ENCODE measurements at regions not wholly inside any gene's neighbourhood (a gene's known extent, or its start where the extent isn't known, plus 50 kb on each side); places are given as distances from the start of the nearest gene placed in this dataset.

GRCh38 chr15:70530906-70531305 lies 232.5 kb downstream of the UACA start:
- Histone ChIP-seq H3K36me3 (no peaks in the 10 kb centered on the region), H3K27me3 (replicated peaks; ENCODE audit: insufficient read depth) (no peaks in the 10 kb centered on the region), H3K4me1 (replicated peaks) (no peaks in the 10 kb centered on the region), H3K27ac (no peak overlapping the region), H3K4me3 (no peak overlapping the region), H3K9me3 (no peaks in the 10 kb centered on the region)
- DNase-seq (ENCODE audit: low spot score): no peak
- WGBS: 92% methylated on average over 8 of the region's 8 CpGs
- intact Hi-C loops (cut with DNase I): no loop called here
- TF ChIP-seq POLR2AphosphoS5 (IDR thresholded peaks at IDR 0.05) (no peak), CTCF (IDR thresholded peaks at IDR 0.05) (no peak), POLR2A (IDR thresholded peaks at IDR 0.05) (no peak)

GRCh38 chr15:70530503-70530902 lies 232.9 kb downstream of the UACA start:
- H3K27me3 ChIP-seq (replicated peaks; ENCODE audit: insufficient read depth): no peaks in the 10 kb centered on the region
- no peaks in the 10 kb centered on the region for H3K4me1 ChIP-seq (replicated peaks)
- H3K27ac ChIP-seq: no peak overlapping the region
- H3K9me3 ChIP-seq: no peaks in the 10 kb centered on the region
- 90% methylated on average over 4 of the region's 4 CpGs for WGBS
- DNase-seq (ENCODE audit: low spot score): no peak
- no peak overlapping the region for H3K4me3 ChIP-seq
- no peaks in the 10 kb centered on the region for H3K36me3 ChIP-seq
- intact Hi-C loops (cut with DNase I): no loop called here
- TF ChIP-seq POLR2AphosphoS5 (IDR thresholded peaks at IDR 0.05) (no peak), POLR2A (IDR thresholded peaks at IDR 0.05) (no peak), CTCF (IDR thresholded peaks at IDR 0.05) (no peak)

GRCh38 chr15:70530017-70530499 lies 233.3 kb downstream of the UACA start:
- DNase-seq (ENCODE audit: low spot score): no peak
- TF ChIP-seq POLR2AphosphoS5 (IDR thresholded peaks at IDR 0.05) (no peak), CTCF (IDR thresholded peaks at IDR 0.05) (no peak), POLR2A (IDR thresholded peaks at IDR 0.05) (no peak)
- 83% methylated on average over 5 of the region's 5 CpGs for WGBS
- Histone ChIP-seq H3K4me1 (replicated peaks) (no peaks in the 10 kb centered on the region), H3K27ac (no peak overlapping the region), H3K27me3 (replicated peaks; ENCODE audit: insufficient read depth) (no peaks in the 10 kb centered on the region), H3K4me3 (no peak overlapping the region), H3K36me3 (no peaks in the 10 kb centered on the region), H3K9me3 (no peaks in the 10 kb centered on the region)
- intact Hi-C loops (cut with DNase I): no loop called here

GRCh38 chr15:70528816-70529215 lies 234.5 kb downstream of the UACA start:
- Histone ChIP-seq H3K4me1 (replicated peaks) (no peaks in the 10 kb centered on the region), H3K36me3 (no peaks in the 10 kb centered on the region), H3K9me3 (no peaks in the 10 kb centered on the region), H3K27ac (no peak overlapping the region), H3K27me3 (replicated peaks; ENCODE audit: insufficient read depth) (no peaks in the 10 kb centered on the region), H3K4me3 (no peak overlapping the region)
- DNase-seq (ENCODE audit: low spot score): no peak
- intact Hi-C loops (cut with DNase I): no loop called here
- 90% methylated on average over 4 of the region's 4 CpGs for WGBS
- no peak for TF ChIP-seq POLR2AphosphoS5 (IDR thresholded peaks at IDR 0.05)
- TF ChIP-seq CTCF (IDR thresholded peaks at IDR 0.05): no peak
- no peak for TF ChIP-seq POLR2A (IDR thresholded peaks at IDR 0.05)

GRCh38 chr15:70528270-70528706 lies 235.1 kb downstream of the UACA start:
- intact Hi-C loops (cut with DNase I): no loop called here
- TF ChIP-seq POLR2A (IDR thresholded peaks at IDR 0.05) (no peak), POLR2AphosphoS5 (IDR thresholded peaks at IDR 0.05) (no peak), CTCF (IDR thresholded peaks at IDR 0.05) (no peak)
- DNase-seq (ENCODE audit: low spot score): no peak
- H3K27me3 ChIP-seq (replicated peaks; ENCODE audit: insufficient read depth): no peaks in the 10 kb centered on the region
- no peak overlapping the region for H3K27ac ChIP-seq
- H3K4me3 ChIP-seq: no peak overlapping the region
- no peaks in the 10 kb centered on the region for H3K36me3 ChIP-seq
- WGBS: 75% methylated on average over 6 of the region's 6 CpGs
- no peaks in the 10 kb centered on the region for H3K4me1 ChIP-seq (replicated peaks)
- H3K9me3 ChIP-seq: no peaks in the 10 kb centered on the region

Measured in prostate gland (tissue), 2 donors.